BLaER1 (cell line): ENCODE measurements at regions not wholly inside any gene's neighbourhood (a gene's known extent, or its start where the extent isn't known, plus 50 kb on each side); places are given as distances from the start of the nearest gene placed in this dataset.
"Not testable (repeated sequence)": the region's sequence is repeated elsewhere in the genome, so short reads cannot be mapped to it uniquely, and the experiment has no call there.

Source experiments
- H3K27ac ChIP-seq: shearing (Covaris generic); formaldehyde crosslinking; 2 replicates; pipeline ENCODE4 v1.8.1; 2022
- H3K27me3 ChIP-seq: shearing (Covaris generic); formaldehyde crosslinking; 2 replicates; pipeline ENCODE4 v1.8.1; 2022
- H3K36me3 ChIP-seq: shearing (Covaris generic); formaldehyde crosslinking; 2 replicates; pipeline ENCODE4 v1.8.1; 2022
- H3K4me1 ChIP-seq: shearing (Covaris generic); formaldehyde crosslinking; 2 replicates; pipeline ENCODE4 v1.8.1; 2022
- H3K4me2 ChIP-seq: shearing (Covaris generic); formaldehyde crosslinking; 2 replicates; pipeline ENCODE4 v1.8.1; 2022
- H3K4me3 ChIP-seq: shearing (Covaris generic); formaldehyde crosslinking; 2 replicates; pipeline ENCODE4 v1.8.1; 2022
- H3K9ac ChIP-seq: shearing (Covaris generic); formaldehyde crosslinking; 2 replicates; pipeline ENCODE4 v1.8.1; 2022
- H3K9me3 ChIP-seq: shearing (Covaris generic); formaldehyde crosslinking; 2 replicates; pipeline ENCODE4 v1.8.1; 2022
- H4K20me1 ChIP-seq: shearing (Covaris generic); formaldehyde crosslinking; 2 replicates; pipeline ENCODE4 v1.8.1; 2022
- Cebpa-rat ChIP-seq: shearing (Covaris generic); IDR thresholded peaks from 2 replicates; pipeline ENCODE4 v1.8.1; 2022

GRCh38 chr5:6076341-6077239, 301.8 kb downstream of the MED10 start:
- no peak overlapping the region for H3K4me3 ChIP-seq

GRCh38 chr5:6072488-6072887, 305.9 kb downstream of the MED10 start:
- H3K9ac ChIP-seq, H3K27me3 ChIP-seq, H3K9me3 ChIP-seq, H3K27ac ChIP-seq, H3K4me1 ChIP-seq, H4K20me1 ChIP-seq, H3K4me3 ChIP-seq, H3K36me3 ChIP-seq, H3K4me2 ChIP-seq: not testable (repeated sequence)

More at GRCh38 chr5:6076341-6077239, 301.8 kb downstream of the MED10 start:
- TF ChIP-seq Cebpa-rat, result no peak
- no peak overlapping the region for H3K9ac ChIP-seq
- no peaks in the 10 kb centered on the region for H3K27me3 ChIP-seq
- H3K4me2 ChIP-seq, result no peak overlapping the region
- H3K27ac ChIP-seq, result no peak overlapping the region
- H3K36me3 ChIP-seq, result no peaks in the 10 kb centered on the region
- no peaks in the 10 kb centered on the region for H3K9me3 ChIP-seq
- H3K4me1 ChIP-seq, result peaks cover 6% of the 10 kb centered on the region
- no peaks in the 10 kb centered on the region for H4K20me1 ChIP-seq

- H3K4me2 ChIP-seq, result no peak overlapping the region
- peaks cover 5% of the 10 kb centered on the region; the same call in 1 of the 2 replicates for H3K4me1 ChIP-seq
- no peak for TF ChIP-seq Cebpa-rat
- H3K9me3 ChIP-seq, result no peaks in the 10 kb centered on the region
- H4K20me1 ChIP-seq, result no peaks in the 10 kb centered on the region
- H3K27me3 ChIP-seq, result no peaks in the 10 kb centered on the region
- no peak overlapping the region for H3K27ac ChIP-seq
- no peak overlapping the region for H3K9ac ChIP-seq
- no peak overlapping the region for H3K4me3 ChIP-seq
- no peaks in the 10 kb centered on the region for H3K36me3 ChIP-seq
Measured at GRCh38 chr5:6069496-6070185, 308.7 kb downstream of the MED10 start.

- Histone ChIP-seq H3K9ac (no peak overlapping the region), H3K4me2 (no peak overlapping the region), H3K9me3 (no peaks in the 10 kb centered on the region), H4K20me1 (no peaks in the 10 kb centered on the region), H3K4me3 (no peak overlapping the region), H3K4me1 (peaks cover 5% of the 10 kb centered on the region; the same call in 1 of the 2 replicates), H3K27me3 (no peaks in the 10 kb centered on the region), H3K36me3 (no peaks in the 10 kb centered on the region), H3K27ac (no peak overlapping the region)
- TF ChIP-seq Cebpa-rat, result no peak
Measured at GRCh38 chr5:6066016-6066415, 312.3 kb downstream of the MED10 start.

DNA sequence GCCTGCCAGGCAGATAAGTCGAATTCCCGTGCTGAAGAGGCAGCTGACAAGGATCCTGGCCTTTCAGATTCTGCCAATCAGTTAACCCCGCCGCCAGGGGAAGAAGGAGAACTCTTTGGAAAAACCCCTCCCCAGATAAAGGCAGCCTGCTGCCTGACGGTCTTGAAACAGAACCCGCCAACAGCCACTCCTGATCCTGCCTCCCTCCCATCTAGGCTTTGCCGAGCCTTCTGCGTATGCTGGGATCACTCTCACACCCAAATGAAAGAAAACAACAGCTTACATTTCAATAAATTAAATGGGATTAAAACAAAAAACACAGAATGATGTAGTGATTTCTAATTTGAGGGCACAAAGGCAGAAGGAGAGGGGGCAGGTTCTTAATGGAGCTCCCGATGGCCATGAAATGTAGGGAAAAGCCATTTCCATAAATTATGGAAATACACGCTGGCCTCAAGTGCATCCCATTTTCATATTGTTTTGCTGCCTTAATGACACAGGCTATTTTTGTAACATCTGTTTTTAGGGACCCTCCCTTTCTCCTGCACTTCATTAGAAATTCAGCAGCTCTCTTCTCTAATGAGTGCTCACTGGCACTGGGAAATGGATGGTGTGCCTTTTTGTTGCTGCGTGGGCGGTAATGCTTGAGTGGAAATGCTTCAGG, 319.1 kb downstream of the MED10 start:
- no peaks in the 10 kb centered on the region for H3K27me3 ChIP-seq

DNA sequence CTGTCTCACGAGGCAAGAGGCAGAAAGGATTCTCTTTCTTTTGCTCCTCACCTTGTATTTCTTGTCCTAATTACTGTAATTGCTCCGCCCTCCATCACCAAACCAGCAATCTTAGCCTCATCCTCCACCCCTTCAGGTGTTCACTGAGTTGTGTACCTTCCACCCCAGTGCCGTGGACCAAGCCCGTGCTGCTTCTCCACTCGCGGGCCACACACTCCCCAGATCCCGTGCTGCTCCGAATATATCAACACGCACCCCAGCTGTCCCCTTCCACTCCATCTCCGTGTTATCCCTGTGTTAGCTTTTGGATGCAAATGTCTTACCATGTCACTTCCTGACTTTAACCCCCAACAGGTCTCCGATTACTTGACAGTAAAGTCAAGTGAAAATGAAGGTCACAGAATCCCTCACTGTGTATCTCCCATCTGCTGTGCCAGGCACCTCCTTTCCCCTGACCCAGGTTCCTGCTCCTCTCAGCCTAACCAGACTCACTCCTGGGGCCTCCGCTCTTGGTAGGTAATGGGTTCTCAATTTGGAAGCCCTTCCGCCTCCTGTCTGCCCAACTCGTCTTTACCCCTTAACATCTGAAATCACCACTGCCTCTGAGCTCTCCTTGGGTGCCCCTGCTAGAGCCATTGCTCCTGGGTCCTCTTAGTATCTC, 320.2 kb downstream of the MED10 start:
- no peak overlapping the region for H3K9ac ChIP-seq
- H3K4me3 ChIP-seq, result no peak overlapping the region
- H3K4me2 ChIP-seq, result no peak overlapping the region
- no peaks in the 10 kb centered on the region for H3K4me1 ChIP-seq
- no peaks in the 10 kb centered on the region for H3K36me3 ChIP-seq
- 0 out of 2 replicates have a peak, but pooled peaks cover 7% of the 10 kb centered on the region for H3K9me3 ChIP-seq
- no peak for TF ChIP-seq Cebpa-rat
- no peaks in the 10 kb centered on the region for H4K20me1 ChIP-seq
- H3K27ac ChIP-seq, result no peak overlapping the region
- no peaks in the 10 kb centered on the region for H3K27me3 ChIP-seq

More for the DNA sequence above, 319.1 kb downstream of the MED10 start:
- no peak overlapping the region for H3K27ac ChIP-seq
- no peaks in the 10 kb centered on the region for H3K4me1 ChIP-seq
- no peaks in the 10 kb centered on the region for H4K20me1 ChIP-seq
- H3K4me2 ChIP-seq, result no peak overlapping the region
- H3K9me3 ChIP-seq, result 0 out of 2 replicates have a peak, but pooled peaks cover 7% of the 10 kb centered on the region
- TF ChIP-seq Cebpa-rat, result no peak
- H3K9ac ChIP-seq, result no peak overlapping the region
- H3K36me3 ChIP-seq, result no peaks in the 10 kb centered on the region
- no peak overlapping the region for H3K4me3 ChIP-seq

GRCh38 chr5:6056280-6056679, 322.1 kb downstream of the MED10 start:
- H3K9me3 ChIP-seq, result 0 out of 2 replicates have a peak, but pooled peaks cover 7% of the 10 kb centered on the region
- no peaks in the 10 kb centered on the region for H4K20me1 ChIP-seq
- no peak overlapping the region for H3K4me3 ChIP-seq
- no peaks in the 10 kb centered on the region for H3K27me3 ChIP-seq
- no peak overlapping the region for H3K9ac ChIP-seq
- H3K4me1 ChIP-seq, result no peaks in the 10 kb centered on the region
- no peak for TF ChIP-seq Cebpa-rat
- no peak overlapping the region for H3K4me2 ChIP-seq
- H3K27ac ChIP-seq, result no peak overlapping the region
- H3K36me3 ChIP-seq, result no peaks in the 10 kb centered on the region

- Histone ChIP-seq H3K27ac (no peak overlapping the region), H3K36me3 (no peaks in the 10 kb centered on the region), H3K4me2 (no peak overlapping the region), H3K9ac (no peak overlapping the region), H3K9me3 (no peaks in the 10 kb centered on the region), H3K4me1 (no peaks in the 10 kb centered on the region), H4K20me1 (no peaks in the 10 kb centered on the region), H3K27me3 (no peaks in the 10 kb centered on the region), H3K4me3 (no peak overlapping the region)
- no peak for TF ChIP-seq Cebpa-rat
Measured at GRCh38 chr5:6049662-6050061, 328.7 kb downstream of the MED10 start.

DNA sequence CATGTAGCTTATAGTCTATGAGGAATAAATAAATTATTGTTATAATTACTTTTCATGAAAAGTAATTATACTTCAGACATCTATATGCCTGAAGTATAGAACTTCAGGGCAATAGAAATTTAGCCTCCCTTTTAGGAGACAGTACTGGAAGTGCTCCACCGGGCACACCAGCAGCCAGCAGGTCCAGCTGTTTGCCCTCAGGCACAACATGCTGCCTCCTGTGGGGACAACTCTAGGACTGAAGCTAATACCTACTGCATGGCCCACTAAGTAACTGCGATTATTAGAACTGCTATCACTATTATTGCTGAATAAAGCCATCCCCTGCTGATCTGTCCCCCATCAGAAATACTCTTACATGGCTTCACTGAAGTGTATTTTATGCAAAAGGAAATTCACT, 329.6 kb downstream of the MED10 start:
- no peak overlapping the region for H3K4me2 ChIP-seq
- H3K36me3 ChIP-seq, result no peaks in the 10 kb centered on the region
- no peaks in the 10 kb centered on the region for H3K4me1 ChIP-seq
- TF ChIP-seq Cebpa-rat, result no peak
- no peak overlapping the region for H3K27ac ChIP-seq
- H3K27me3 ChIP-seq, result no peaks in the 10 kb centered on the region
- no peaks in the 10 kb centered on the region for H3K9me3 ChIP-seq
- H4K20me1 ChIP-seq, result no peaks in the 10 kb centered on the region
- H3K9ac ChIP-seq, result no peak overlapping the region
- no peak overlapping the region for H3K4me3 ChIP-seq
